ENCODE measurements at regions not wholly inside any gene's neighbourhood (a gene's known extent, or its start where the extent isn't known, plus 50 kb on each side); places are given as distances from the start of the nearest gene placed in this dataset.
"Not testable (repeated sequence)": the region's sequence is repeated elsewhere in the genome, so short reads cannot be mapped to it uniquely, and the experiment has no call there.

DNA sequence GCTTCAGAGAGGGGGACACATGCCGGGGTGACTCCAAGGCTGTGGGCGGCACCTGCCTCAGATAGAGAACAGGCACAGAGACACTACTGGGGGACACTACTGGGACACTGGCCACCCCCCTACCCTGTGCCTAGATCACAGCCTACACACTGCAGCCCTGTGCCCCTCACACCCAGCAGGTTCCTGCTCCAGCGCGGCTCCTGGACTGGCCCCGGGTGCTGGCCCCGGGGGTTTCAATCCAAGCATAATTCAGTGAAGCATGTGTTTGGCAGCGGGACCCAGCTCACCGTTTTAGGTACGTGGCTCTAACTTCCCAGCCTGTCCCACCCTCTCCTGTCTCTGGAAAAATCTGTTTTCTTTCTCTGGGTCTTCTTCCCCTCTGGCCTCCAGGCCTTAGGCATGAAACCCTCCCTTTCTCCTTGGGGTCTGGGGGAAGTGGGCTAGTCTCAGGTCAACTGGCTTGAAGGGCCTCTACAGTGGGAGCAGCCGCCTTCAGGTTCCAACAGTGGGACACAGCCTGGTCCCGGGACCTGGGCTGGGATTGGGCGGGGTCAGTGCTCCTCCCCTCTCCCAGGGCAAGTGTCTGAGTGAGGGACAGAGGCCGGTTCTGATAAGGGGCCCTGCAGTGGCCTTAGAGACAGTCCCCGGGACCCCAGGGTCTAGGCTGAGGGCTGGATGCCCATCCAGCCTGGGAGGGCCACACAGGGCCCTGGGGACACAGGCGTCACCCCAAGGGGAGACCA is 98.8 kb downstream of the CRYBB2 start:
- H3K36me3 ChIP-seq (ENCODE audit: insufficient read depth in 1 of 2, low read depth in 1 of 2) = no peaks in the 10 kb centered on the region
- intact Hi-C loops (cut with DNase I) = no loop called here
- TF ChIP-seq, protein P1, sequence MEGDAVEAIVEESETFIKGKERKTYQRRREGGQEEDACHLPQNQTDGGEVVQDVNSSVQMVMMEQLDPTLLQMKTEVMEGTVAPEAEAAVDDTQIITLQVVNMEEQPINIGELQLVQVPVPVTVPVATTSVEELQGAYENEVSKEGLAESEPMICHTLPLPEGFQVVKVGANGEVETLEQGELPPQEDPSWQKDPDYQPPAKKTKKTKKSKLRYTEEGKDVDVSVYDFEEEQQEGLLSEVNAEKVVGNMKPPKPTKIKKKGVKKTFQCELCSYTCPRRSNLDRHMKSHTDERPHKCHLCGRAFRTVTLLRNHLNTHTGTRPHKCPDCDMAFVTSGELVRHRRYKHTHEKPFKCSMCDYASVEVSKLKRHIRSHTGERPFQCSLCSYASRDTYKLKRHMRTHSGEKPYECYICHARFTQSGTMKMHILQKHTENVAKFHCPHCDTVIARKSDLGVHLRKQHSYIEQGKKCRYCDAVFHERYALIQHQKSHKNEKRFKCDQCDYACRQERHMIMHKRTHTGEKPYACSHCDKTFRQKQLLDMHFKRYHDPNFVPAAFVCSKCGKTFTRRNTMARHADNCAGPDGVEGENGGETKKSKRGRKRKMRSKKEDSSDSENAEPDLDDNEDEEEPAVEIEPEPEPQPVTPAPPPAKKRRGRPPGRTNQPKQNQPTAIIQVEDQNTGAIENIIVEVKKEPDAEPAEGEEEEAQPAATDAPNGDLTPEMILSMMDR (IDR thresholded peaks at IDR 0.05) = no peak
- no peaks in the 10 kb centered on the region for H3K27me3 ChIP-seq (ENCODE audit: insufficient read depth in 3 of 3, low read length in 2 of 3)
- DNase-seq (no peak), ATAC-seq (no peak)
- 73 to 80% (median 79%) methylated on average over 14 to 15 of the region's 15 CpGs for WGBS, 3 donors
- no peak overlapping the region for H3K4me3 ChIP-seq
- H3K4me1 ChIP-seq = no peaks in the 10 kb centered on the region
- H3K9me3 ChIP-seq = no peaks in the 10 kb centered on the region
- H3K27ac ChIP-seq = no peak overlapping the region

DNA sequence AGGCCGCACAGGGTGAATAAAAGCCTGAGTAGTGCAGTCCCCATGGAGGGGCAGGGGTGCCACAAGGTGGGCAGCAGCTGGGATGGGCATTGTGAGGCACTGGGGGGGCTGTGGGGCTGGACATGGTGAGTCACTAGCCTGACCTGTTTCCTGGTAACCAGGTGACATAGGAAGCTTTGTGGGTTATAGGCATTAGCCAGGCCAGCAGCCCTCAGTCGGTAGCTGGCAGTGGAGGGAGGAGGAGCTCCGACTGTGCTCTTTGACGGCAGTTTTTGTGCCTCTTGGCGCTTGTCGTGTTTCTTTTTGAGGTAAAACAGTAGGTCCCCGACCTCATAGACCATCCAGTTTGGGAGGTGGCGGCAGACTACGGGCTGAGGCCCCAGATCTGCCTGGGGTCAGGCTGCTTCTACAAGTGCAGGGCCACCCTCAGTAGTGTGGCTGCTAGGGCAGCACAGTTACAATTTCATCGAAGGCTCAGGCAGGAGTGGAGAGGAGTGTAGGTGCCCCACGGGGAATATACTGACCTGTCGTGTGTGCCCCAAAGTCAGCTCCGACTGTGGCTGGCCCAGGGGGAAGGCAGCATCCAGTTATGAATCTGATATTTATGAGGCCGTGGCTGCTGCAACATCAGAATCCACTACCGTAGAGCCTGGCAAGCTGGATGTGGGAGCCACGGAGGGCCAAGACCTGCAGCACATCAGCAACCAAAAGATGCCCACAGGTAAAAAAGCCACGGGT is 107.7 kb downstream of the CRYBB2 start:
- H3K27me3 ChIP-seq (ENCODE audit: insufficient read depth in 3 of 3, low read length in 2 of 3) = peaks cover 0 to 2% (median 0%) of the 10 kb centered on the region in 3 donors
- no peak overlapping the region for H3K27ac ChIP-seq
- intact Hi-C loops (cut with DNase I) = no loop called here
- no peaks in the 10 kb centered on the region for H3K9me3 ChIP-seq
- TF ChIP-seq, protein P1 (IDR thresholded peaks at IDR 0.05) = no peak
- no peak for DNase-seq
- no peak overlapping the region for H3K4me3 ChIP-seq
- no peak for ATAC-seq
- H3K4me1 ChIP-seq = no peaks in the 10 kb centered on the region
- WGBS, 3 donors = 72 to 79% (median 76%) methylated on average over 16 of the region's 17 CpGs
- H3K36me3 ChIP-seq (ENCODE audit: insufficient read depth in 1 of 2, low read depth in 1 of 2) = no peaks in the 10 kb centered on the region

DNA sequence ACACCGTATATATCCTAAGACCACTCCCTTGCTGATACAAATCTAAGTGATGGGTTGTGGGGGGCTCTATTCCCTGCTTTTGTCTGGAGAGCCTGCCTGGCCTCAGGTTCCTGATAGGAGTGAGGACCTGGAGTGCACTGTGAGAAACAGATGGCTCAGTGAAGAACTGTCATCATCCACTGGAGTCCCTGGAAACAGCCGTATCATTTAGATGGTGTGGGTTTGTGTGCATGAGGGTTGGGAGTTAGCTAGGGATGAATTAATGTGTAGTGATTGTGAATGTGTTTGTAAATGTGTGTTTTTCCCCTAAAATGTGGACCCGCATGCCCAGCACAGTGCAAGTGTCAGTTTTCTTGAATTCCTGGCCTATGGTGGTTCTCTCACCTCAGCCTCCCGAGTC is 111.6 kb downstream of the CRYBB2 start:
- Histone ChIP-seq H3K36me3 (ENCODE audit: insufficient read depth in 1 of 2, low read depth in 1 of 2) (no peaks in the 10 kb centered on the region), H3K27ac (no peak overlapping the region), H3K9me3 (no peaks in the 10 kb centered on the region), H3K4me3 (no peak overlapping the region), H3K27me3 (ENCODE audit: insufficient read depth in 3 of 3, low read length in 2 of 3) (peaks cover 0 to 2% (median 0%) of the 10 kb centered on the region in 3 donors), H3K4me1 (no peaks in the 10 kb centered on the region)
- WGBS, 3 donors = 85 to 90% (median 86%) methylated on average over 4 of the region's 4 CpGs
- TF ChIP-seq, protein P1 (IDR thresholded peaks at IDR 0.05) = no peak
- intact Hi-C loops (cut with DNase I) = loop anchor here in 1 of 2 donors (10.0 kb wide), 1 partner anchor 256 kb away; no protein-coding TSS in a partner anchor
- ATAC-seq = no peak
- no peak for DNase-seq

DNA sequence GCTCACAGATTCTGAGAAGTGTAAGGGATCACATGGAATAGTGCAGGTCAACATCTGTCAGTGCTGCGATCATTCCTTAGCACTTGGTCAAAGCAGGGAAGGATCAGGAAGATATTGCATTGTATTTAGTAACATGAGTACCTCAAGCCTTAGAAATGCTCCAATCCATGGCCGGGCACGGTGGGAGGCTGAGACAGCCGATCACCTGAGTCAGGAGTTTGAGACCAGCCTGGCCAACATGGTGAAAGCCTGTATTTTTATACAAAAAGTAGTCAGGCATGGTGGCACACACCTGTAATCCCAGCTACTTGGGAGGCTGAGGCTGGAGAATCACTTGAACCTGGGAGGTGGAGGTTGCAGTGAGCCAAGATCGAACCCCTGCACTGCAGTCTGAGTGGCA is 112.5 kb downstream of the CRYBB2 start:
- ATAC-seq = not testable (repeated sequence)

DNA sequence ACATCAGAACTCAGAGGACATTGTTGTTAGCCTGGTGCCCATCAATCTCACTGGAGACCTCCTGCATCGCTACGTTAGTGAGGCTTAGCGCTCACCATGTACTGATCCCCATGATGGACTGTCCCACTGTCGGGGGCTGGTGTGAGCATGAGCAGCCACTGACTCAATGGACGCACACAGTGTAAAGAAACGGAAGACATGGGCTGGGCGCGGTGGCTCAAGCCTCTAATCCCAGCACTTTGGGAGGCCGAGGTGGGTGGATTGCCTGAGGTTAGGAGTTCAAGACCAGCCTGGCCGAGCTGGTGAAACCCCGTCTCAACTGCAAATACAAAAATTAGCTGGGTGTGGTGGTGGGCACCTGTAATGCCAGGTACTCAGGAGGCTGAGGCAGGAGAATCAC is 112.9 kb downstream of the CRYBB2 start:
- Histone ChIP-seq H3K27ac (no peak overlapping the region), H3K4me1 (no peaks in the 10 kb centered on the region), H3K9me3 (no peaks in the 10 kb centered on the region), H3K27me3 (ENCODE audit: insufficient read depth in 3 of 3, low read length in 2 of 3) (no peaks in the 10 kb centered on the region), H3K4me3 (no peak overlapping the region), H3K36me3 (ENCODE audit: insufficient read depth in 1 of 2, low read depth in 1 of 2) (no peaks in the 10 kb centered on the region)
- intact Hi-C loops (cut with DNase I) = loop anchor here in 1 of 2 donors (10.0 kb wide), 1 partner anchor 258 kb away; no protein-coding TSS in a partner anchor
- ATAC-seq (no peak), DNase-seq (no peak)
- WGBS, 3 donors = 92 to 96% (median 94%) methylated on average over 11 of the region's 11 CpGs
- TF ChIP-seq, protein P1 (IDR thresholded peaks at IDR 0.05) = no peak

More for the DNA sequence above, 112.5 kb downstream of the CRYBB2 start:
- intact Hi-C loops (cut with DNase I) = loop anchor here in 1 of 2 donors (10.0 kb wide), 1 partner anchor 257 kb away; no protein-coding TSS in a partner anchor
- H3K36me3 ChIP-seq (ENCODE audit: insufficient read depth in 1 of 2, low read depth in 1 of 2); H3K27ac ChIP-seq; H3K4me3 ChIP-seq; DNase-seq; H3K9me3 ChIP-seq; H3K27me3 ChIP-seq (ENCODE audit: insufficient read depth in 3 of 3, low read length in 2 of 3); H3K4me1 ChIP-seq: not testable (repeated sequence)
- 80 to 95% (median 85%) methylated on average over 5 of the region's 5 CpGs for WGBS, 3 donors
